GM23338 (cell line): ENCODE measurements at regions not wholly inside any gene's neighbourhood (a gene's known extent, or its start where the extent isn't known, plus 50 kb on each side); places are given as distances from the start of the nearest gene placed in this dataset.

Experiments
- CREB1 ChIP-seq: fragments of 250-450 bp; sonication (Bioruptor Pico); IDR thresholded peaks from 2 replicates; pipeline ENCODE4 v1.5.0; 2020; ENCODE audit warnings: low read depth, mild to moderate bottlenecking, moderate library complexity
- EZH2 ChIP-seq: fragments of 200-600 bp; sonication (generic); IDR thresholded peaks from one replicate; pipeline ENCODE4 v1.8.0; 2017; ENCODE audit warnings: antibody characterized with exemption, mild to moderate bottlenecking, low read depth; ENCODE audit not compliant: unreplicated experiment
- EZH2phosphoT487 ChIP-seq: fragments of 200-600 bp; sonication (generic); IDR thresholded peaks from one replicate; pipeline ENCODE4 v1.8.1; 2018; ENCODE audit warnings: antibody characterized with exemption; ENCODE audit not compliant: unreplicated experiment
- POLR2AphosphoS5 ChIP-seq: IDR thresholded peaks from 2 replicates; pipeline ENCODE4 v1.6.1; 2016; ENCODE audit warnings: antibody characterized with exemption, low read depth
- STAT1 ChIP-seq: IDR thresholded peaks from one replicate; pipeline ENCODE4 v1.6.1; 2016; ENCODE audit warnings: antibody characterized with exemption; ENCODE audit not compliant: unreplicated experiment
- TF ChIP-seq, protein P1 (sequence below), 2 experiments: fragments of 200-600 bp in 1 of 2; sonication (generic) in 1 of 2; conservative IDR thresholded peaks; 2 replicates each; pipeline versions ENCODE4 v1.5.1 to v1.6.1; 2016 to 2017; ENCODE audit warnings: antibody characterized with exemption in 2 of 2, low read depth in 2 of 2, mild to moderate bottlenecking in 2 of 2, moderate library complexity in 1 of 2
- TF ChIP-seq, protein P2 (sequence below): IDR thresholded peaks from one replicate; pipeline ENCODE4 v1.6.1; 2018; ENCODE audit warnings: antibody characterized with exemption; ENCODE audit not compliant: unreplicated experiment
- TF ChIP-seq, protein P3 (sequence below): IDR thresholded peaks from 2 replicates; pipeline ENCODE4 v1.6.1; 2016; ENCODE audit warnings: antibody characterized with exemption

DNA sequence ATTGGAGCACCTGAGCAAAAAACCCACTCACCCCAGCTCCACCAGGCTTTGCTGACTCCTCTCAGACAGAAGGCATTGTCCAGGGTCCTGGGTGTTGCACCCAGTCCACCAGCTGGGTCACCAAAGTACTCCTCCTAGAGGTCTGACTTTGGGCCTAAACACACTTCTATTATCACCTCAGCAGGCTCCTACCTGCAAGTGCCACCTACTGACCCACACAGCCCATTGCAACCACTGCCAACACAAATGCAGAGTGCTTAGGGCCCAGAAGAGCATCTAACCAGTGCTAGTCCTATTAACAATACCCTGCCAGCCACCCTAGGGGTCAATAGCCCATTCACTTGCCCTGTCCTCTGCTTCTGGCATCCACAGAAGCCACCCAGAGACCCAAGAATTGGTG is 178.1 kb downstream of the DDX3Y start:
- TF ChIP-seq, protein P1, sequence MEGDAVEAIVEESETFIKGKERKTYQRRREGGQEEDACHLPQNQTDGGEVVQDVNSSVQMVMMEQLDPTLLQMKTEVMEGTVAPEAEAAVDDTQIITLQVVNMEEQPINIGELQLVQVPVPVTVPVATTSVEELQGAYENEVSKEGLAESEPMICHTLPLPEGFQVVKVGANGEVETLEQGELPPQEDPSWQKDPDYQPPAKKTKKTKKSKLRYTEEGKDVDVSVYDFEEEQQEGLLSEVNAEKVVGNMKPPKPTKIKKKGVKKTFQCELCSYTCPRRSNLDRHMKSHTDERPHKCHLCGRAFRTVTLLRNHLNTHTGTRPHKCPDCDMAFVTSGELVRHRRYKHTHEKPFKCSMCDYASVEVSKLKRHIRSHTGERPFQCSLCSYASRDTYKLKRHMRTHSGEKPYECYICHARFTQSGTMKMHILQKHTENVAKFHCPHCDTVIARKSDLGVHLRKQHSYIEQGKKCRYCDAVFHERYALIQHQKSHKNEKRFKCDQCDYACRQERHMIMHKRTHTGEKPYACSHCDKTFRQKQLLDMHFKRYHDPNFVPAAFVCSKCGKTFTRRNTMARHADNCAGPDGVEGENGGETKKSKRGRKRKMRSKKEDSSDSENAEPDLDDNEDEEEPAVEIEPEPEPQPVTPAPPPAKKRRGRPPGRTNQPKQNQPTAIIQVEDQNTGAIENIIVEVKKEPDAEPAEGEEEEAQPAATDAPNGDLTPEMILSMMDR (conservative IDR thresholded peaks at IDR 0.05; ENCODE audit: low read depth in 2 of 2), result no peak
- no peak for TF ChIP-seq CREB1 (CRISPR knock-in tag)
- no peak for TF ChIP-seq EZH2
- no peak for TF ChIP-seq EZH2phosphoT487
- no peak for TF ChIP-seq STAT1
- TF ChIP-seq, protein P2, sequence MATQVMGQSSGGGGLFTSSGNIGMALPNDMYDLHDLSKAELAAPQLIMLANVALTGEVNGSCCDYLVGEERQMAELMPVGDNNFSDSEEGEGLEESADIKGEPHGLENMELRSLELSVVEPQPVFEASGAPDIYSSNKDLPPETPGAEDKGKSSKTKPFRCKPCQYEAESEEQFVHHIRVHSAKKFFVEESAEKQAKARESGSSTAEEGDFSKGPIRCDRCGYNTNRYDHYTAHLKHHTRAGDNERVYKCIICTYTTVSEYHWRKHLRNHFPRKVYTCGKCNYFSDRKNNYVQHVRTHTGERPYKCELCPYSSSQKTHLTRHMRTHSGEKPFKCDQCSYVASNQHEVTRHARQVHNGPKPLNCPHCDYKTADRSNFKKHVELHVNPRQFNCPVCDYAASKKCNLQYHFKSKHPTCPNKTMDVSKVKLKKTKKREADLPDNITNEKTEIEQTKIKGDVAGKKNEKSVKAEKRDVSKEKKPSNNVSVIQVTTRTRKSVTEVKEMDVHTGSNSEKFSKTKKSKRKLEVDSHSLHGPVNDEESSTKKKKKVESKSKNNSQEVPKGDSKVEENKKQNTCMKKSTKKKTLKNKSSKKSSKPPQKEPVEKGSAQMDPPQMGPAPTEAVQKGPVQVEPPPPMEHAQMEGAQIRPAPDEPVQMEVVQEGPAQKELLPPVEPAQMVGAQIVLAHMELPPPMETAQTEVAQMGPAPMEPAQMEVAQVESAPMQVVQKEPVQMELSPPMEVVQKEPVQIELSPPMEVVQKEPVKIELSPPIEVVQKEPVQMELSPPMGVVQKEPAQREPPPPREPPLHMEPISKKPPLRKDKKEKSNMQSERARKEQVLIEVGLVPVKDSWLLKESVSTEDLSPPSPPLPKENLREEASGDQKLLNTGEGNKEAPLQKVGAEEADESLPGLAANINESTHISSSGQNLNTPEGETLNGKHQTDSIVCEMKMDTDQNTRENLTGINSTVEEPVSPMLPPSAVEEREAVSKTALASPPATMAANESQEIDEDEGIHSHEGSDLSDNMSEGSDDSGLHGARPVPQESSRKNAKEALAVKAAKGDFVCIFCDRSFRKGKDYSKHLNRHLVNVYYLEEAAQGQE, result no peak
- no peak for TF ChIP-seq POLR2AphosphoS5
- TF ChIP-seq, protein P3, sequence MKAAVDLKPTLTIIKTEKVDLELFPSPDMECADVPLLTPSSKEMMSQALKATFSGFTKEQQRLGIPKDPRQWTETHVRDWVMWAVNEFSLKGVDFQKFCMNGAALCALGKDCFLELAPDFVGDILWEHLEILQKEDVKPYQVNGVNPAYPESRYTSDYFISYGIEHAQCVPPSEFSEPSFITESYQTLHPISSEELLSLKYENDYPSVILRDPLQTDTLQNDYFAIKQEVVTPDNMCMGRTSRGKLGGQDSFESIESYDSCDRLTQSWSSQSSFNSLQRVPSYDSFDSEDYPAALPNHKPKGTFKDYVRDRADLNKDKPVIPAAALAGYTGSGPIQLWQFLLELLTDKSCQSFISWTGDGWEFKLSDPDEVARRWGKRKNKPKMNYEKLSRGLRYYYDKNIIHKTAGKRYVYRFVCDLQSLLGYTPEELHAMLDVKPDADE, result no peak
